Esophagus squamous epithelium (tissue), 5 donors: ENCODE measurements at regions not wholly inside any gene's neighbourhood (a gene's known extent, or its start where the extent isn't known, plus 50 kb on each side); places are given as distances from the start of the nearest gene placed in this dataset.

ENCODE experiments used
- DNase-seq: peaks from one replicate; lab custom pipeline; 2025; lab: John Stamatoyannopoulos, UW
- H3K27ac ChIP-seq, 4 donors: fragments of 200-600 bp; sonication (generic); one replicate each; pipeline ENCODE4 v1.5.1; 2016 to 2019; ENCODE audit warnings: mild to moderate bottlenecking in 1 of 4
- H3K27me3 ChIP-seq, 4 donors: fragments of 200-600 bp; sonication (generic); 1 replicate in 3 of 4; 2 replicates in 1 of 4; pipeline versions ENCODE4 v1.5.1 to v1.6.0; 2017 to 2021; ENCODE audit warnings: antibody characterized with exemption in 1 of 4
- H3K36me3 ChIP-seq, 3 donors: fragments of 200-600 bp; sonication (generic); one replicate each; pipeline ENCODE4 v1.5.1; 2016 to 2019
- H3K4me1 ChIP-seq, 3 donors: fragments of 200-600 bp; sonication (generic); one replicate each; pipeline ENCODE4 v1.5.1; 2017 to 2019
- H3K4me3 ChIP-seq, 4 donors: fragments of 200-600 bp; sonication (generic); 1 replicate in 3 of 4; 2 replicates in 1 of 4; pipeline ENCODE4 v1.5.1; 2016 to 2019; ENCODE audit warnings: mild to moderate bottlenecking in 2 of 4, moderate library complexity in 1 of 4
- H3K9me3 ChIP-seq, 3 donors: fragments of 200-600 bp; sonication (generic); one replicate each; pipeline ENCODE4 v1.5.1; 2016 to 2019
- POLR2A ChIP-seq, 4 donors: fragments of 450-650 bp; IDR thresholded peaks; one replicate each; pipeline ENCODE4 v1.6.1; 2017; ENCODE audit warnings: antibody characterized with exemption in 4 of 4, mild to moderate bottlenecking in 4 of 4, moderate library complexity in 3 of 4
- WGBS, 2 donors: methylation state at CpG; one replicate each; pipeline ENCODE4 v1.1.5; 2018; 5-methylcytosine and 5-hydroxymethylcytosine counted together
- intact Hi-C: fragments of 100-400 bp; cut with DNase I; formaldehyde crosslinking; loops from one replicate; pipeline ENCODE4 v1.15.0; 2022
- TF ChIP-seq, protein P1 (sequence below), 6 experiments: fragments of 450-650 bp in 4 of 6; fragments of 200-600 bp in 2 of 6; sonication (generic) in 2 of 6; IDR thresholded peaks; one replicate each; pipeline ENCODE4 v1.5.1; 2016 to 2019; ENCODE audit warnings: antibody characterized with exemption in 6 of 6, mild to moderate bottlenecking in 4 of 6, moderate library complexity in 4 of 6
- donor health status: DM: yes; HTN: yes; CAD: no.

- H3K27ac ChIP-seq: no peak overlapping the region
- intact Hi-C loops: no loop called here
- TF ChIP-seq POLR2A (IDR thresholded peaks at IDR 0.05): no peak
- TF ChIP-seq, protein P1, sequence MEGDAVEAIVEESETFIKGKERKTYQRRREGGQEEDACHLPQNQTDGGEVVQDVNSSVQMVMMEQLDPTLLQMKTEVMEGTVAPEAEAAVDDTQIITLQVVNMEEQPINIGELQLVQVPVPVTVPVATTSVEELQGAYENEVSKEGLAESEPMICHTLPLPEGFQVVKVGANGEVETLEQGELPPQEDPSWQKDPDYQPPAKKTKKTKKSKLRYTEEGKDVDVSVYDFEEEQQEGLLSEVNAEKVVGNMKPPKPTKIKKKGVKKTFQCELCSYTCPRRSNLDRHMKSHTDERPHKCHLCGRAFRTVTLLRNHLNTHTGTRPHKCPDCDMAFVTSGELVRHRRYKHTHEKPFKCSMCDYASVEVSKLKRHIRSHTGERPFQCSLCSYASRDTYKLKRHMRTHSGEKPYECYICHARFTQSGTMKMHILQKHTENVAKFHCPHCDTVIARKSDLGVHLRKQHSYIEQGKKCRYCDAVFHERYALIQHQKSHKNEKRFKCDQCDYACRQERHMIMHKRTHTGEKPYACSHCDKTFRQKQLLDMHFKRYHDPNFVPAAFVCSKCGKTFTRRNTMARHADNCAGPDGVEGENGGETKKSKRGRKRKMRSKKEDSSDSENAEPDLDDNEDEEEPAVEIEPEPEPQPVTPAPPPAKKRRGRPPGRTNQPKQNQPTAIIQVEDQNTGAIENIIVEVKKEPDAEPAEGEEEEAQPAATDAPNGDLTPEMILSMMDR (IDR thresholded peaks at IDR 0.05): no peak
- WGBS, 2 donors: 71 to 83% methylated on average over 2 to 3 of the region's 9 CpGs
- DNase-seq: no peak
- no peaks in the 10 kb centered on the region for H3K4me1 ChIP-seq
- H3K27me3 ChIP-seq: peaks cover 0 to 30% (median 0%) of the 10 kb centered on the region in 4 donors
- H3K36me3 ChIP-seq: no peaks in the 10 kb centered on the region
- H3K4me3 ChIP-seq: no peak overlapping the region
- H3K9me3 ChIP-seq: no peaks in the 10 kb centered on the region
Observed at GRCh38 chr11:44446996-44447771, 118.3 kb upstream of the CD82 start.

- WGBS, 2 donors: 68% methylated on average over 3 to 8 of the region's 10 CpGs
- H3K27ac ChIP-seq: no peak overlapping the region
- intact Hi-C loops: no loop called here
- no peaks in the 10 kb centered on the region for H3K36me3 ChIP-seq
- H3K4me1 ChIP-seq: no peaks in the 10 kb centered on the region
- TF ChIP-seq POLR2A (IDR thresholded peaks at IDR 0.05): no peak
- TF ChIP-seq, protein P1 (IDR thresholded peaks at IDR 0.05): no peak
- H3K27me3 ChIP-seq: peaks cover 0 to 21% (median 0%) of the 10 kb centered on the region in 4 donors
- no peak for DNase-seq
- H3K4me3 ChIP-seq: no peak overlapping the region
- H3K9me3 ChIP-seq: no peaks in the 10 kb centered on the region
Observed at GRCh38 chr11:44450295-44450932, 115.0 kb upstream of the CD82 start.

- intact Hi-C loops: no loop called here
- TF ChIP-seq, protein P1 (IDR thresholded peaks at IDR 0.05): no peak
- no peak for TF ChIP-seq POLR2A (IDR thresholded peaks at IDR 0.05)
- Histone ChIP-seq H3K27me3 (peaks cover 0 to 15% (median 0%) of the 10 kb centered on the region in 4 donors), H3K4me3 (no peak overlapping the region), H3K27ac (no peak overlapping the region), H3K9me3 (no peaks in the 10 kb centered on the region), H3K36me3 (no peaks in the 10 kb centered on the region), H3K4me1 (no peaks in the 10 kb centered on the region)
- WGBS, 2 donors: 62 to 73% methylated on average over 1 to 2 of the region's 3 CpGs
- no peak for DNase-seq
Observed at GRCh38 chr11:44451706-44452105, 113.8 kb upstream of the CD82 start.

- H3K4me1 ChIP-seq: no peaks in the 10 kb centered on the region
- H3K9me3 ChIP-seq: no peaks in the 10 kb centered on the region
- no peaks in the 10 kb centered on the region for H3K36me3 ChIP-seq
- TF ChIP-seq, protein P1 (IDR thresholded peaks at IDR 0.05): no peak
- no peak for TF ChIP-seq POLR2A (IDR thresholded peaks at IDR 0.05)
- intact Hi-C loops: no loop called here
- no peak overlapping the region for H3K27ac ChIP-seq
- DNase-seq: no peak
- 63 to 85% methylated on average over 3 to 8 of the region's 10 CpGs for WGBS, 2 donors
- H3K4me3 ChIP-seq: no peak overlapping the region
- peaks cover 0 to 4% (median 0%) of the 10 kb centered on the region in 4 donors for H3K27me3 ChIP-seq
Observed at GRCh38 chr11:44452827-44453572, 112.5 kb upstream of the CD82 start.
